ENCODE measurements at regions not wholly inside any gene's neighbourhood (a gene's known extent, or its start where the extent isn't known, plus 50 kb on each side); places are given as distances from the start of the nearest gene placed in this dataset.

DNA sequence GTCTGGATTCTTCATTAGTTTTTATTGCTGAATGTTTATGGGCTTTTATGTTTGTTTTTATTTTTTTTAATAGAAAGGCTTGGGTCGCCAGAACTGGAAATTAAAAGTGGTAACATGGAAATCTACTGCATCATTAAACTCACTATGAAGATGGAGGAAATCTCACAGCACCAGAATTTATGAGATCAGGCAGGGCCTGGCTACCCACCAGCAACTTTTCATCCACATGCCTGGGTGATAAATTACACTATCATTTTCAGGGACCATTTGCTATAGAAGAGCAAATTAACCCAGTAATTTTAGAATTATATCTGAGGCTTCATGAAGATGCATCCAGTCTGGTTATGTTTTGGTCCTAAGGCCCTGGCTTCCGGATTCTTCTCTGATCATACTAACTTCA lies 57.8 kb upstream of the PLCB4 start:
- H3K27me3 Mint-ChIP-seq (ENCODE audit: low read depth) = no peaks in the 10 kb centered on the region
- POLR2A ChIA-PET = no interaction called here

More for the DNA sequence above, 57.8 kb upstream of the PLCB4 start:
- Mint-ChIP-seq H3K4me1 (peaks cover 17% of the 10 kb centered on the region), H3K9me3 (peaks cover 10% of the 10 kb centered on the region), H3K36me3 (peaks cover 3% of the 10 kb centered on the region), H3K27ac (no peak overlapping the region), H3K4me3 (no peak overlapping the region)
- TF ChIP-seq, protein P1, sequence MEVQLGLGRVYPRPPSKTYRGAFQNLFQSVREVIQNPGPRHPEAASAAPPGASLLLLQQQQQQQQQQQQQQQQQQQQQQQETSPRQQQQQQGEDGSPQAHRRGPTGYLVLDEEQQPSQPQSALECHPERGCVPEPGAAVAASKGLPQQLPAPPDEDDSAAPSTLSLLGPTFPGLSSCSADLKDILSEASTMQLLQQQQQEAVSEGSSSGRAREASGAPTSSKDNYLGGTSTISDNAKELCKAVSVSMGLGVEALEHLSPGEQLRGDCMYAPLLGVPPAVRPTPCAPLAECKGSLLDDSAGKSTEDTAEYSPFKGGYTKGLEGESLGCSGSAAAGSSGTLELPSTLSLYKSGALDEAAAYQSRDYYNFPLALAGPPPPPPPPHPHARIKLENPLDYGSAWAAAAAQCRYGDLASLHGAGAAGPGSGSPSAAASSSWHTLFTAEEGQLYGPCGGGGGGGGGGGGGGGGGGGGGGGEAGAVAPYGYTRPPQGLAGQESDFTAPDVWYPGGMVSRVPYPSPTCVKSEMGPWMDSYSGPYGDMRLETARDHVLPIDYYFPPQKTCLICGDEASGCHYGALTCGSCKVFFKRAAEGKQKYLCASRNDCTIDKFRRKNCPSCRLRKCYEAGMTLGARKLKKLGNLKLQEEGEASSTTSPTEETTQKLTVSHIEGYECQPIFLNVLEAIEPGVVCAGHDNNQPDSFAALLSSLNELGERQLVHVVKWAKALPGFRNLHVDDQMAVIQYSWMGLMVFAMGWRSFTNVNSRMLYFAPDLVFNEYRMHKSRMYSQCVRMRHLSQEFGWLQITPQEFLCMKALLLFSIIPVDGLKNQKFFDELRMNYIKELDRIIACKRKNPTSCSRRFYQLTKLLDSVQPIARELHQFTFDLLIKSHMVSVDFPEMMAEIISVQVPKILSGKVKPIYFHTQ (CRISPR knock-in tag; IDR thresholded peaks at IDR 0.05) = no peak
- TF ChIP-seq, protein P2, sequence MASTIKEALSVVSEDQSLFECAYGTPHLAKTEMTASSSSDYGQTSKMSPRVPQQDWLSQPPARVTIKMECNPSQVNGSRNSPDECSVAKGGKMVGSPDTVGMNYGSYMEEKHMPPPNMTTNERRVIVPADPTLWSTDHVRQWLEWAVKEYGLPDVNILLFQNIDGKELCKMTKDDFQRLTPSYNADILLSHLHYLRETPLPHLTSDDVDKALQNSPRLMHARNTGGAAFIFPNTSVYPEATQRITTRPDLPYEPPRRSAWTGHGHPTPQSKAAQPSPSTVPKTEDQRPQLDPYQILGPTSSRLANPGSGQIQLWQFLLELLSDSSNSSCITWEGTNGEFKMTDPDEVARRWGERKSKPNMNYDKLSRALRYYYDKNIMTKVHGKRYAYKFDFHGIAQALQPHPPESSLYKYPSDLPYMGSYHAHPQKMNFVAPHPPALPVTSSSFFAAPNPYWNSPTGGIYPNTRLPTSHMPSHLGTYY (CRISPR knock-in tag; IDR thresholded peaks at IDR 0.05) = no peak
- TF ChIP-seq ZNF232 (CRISPR knock-in tag; IDR thresholded peaks at IDR 0.05) = no peak
- no peak for TF ChIP-seq JUN (CRISPR knock-in tag; IDR thresholded peaks at IDR 0.05)
- no peak for TF ChIP-seq ZNF219 (CRISPR knock-in tag; IDR thresholded peaks at IDR 0.05; ENCODE audit: borderline replicate concordance)
- no peak for TF ChIP-seq CREB1 (CRISPR knock-in tag; IDR thresholded peaks at IDR 0.05)
- TF ChIP-seq, protein P3, sequence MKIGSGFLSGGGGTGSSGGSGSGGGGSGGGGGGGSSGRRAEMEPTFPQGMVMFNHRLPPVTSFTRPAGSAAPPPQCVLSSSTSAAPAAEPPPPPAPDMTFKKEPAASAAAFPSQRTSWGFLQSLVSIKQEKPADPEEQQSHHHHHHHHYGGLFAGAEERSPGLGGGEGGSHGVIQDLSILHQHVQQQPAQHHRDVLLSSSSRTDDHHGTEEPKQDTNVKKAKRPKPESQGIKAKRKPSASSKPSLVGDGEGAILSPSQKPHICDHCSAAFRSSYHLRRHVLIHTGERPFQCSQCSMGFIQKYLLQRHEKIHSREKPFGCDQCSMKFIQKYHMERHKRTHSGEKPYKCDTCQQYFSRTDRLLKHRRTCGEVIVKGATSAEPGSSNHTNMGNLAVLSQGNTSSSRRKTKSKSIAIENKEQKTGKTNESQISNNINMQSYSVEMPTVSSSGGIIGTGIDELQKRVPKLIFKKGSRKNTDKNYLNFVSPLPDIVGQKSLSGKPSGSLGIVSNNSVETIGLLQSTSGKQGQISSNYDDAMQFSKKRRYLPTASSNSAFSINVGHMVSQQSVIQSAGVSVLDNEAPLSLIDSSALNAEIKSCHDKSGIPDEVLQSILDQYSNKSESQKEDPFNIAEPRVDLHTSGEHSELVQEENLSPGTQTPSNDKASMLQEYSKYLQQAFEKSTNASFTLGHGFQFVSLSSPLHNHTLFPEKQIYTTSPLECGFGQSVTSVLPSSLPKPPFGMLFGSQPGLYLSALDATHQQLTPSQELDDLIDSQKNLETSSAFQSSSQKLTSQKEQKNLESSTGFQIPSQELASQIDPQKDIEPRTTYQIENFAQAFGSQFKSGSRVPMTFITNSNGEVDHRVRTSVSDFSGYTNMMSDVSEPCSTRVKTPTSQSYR (CRISPR knock-in tag; IDR thresholded peaks at IDR 0.05) = no peak
- TF ChIP-seq RORB (CRISPR knock-in tag; IDR thresholded peaks at IDR 0.05) = no peak
- no peak for TF ChIP-seq MYBL2 (CRISPR knock-in tag; IDR thresholded peaks at IDR 0.05)
- TF ChIP-seq, protein P4, sequence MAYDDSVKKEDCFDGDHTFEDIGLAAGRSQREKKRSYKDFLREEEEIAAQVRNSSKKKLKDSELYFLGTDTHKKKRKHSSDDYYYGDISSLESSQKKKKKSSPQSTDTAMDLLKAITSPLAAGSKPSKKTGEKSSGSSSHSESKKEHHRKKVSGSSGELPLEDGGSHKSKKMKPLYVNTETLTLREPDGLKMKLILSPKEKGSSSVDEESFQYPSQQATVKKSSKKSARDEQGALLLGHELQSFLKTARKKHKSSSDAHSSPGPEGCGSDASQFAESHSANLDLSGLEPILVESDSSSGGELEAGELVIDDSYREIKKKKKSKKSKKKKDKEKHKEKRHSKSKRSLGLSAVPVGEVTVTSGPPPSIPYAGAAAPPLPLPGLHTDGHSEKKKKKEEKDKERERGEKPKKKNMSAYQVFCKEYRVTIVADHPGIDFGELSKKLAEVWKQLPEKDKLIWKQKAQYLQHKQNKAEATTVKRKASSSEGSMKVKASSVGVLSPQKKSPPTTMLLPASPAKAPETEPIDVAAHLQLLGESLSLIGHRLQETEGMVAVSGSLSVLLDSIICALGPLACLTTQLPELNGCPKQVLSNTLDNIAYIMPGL (CRISPR knock-in tag; IDR thresholded peaks at IDR 0.05) = no peak
- no peak for TF ChIP-seq PRRX2 (CRISPR knock-in tag; IDR thresholded peaks at IDR 0.05)
- TF ChIP-seq, protein P5, sequence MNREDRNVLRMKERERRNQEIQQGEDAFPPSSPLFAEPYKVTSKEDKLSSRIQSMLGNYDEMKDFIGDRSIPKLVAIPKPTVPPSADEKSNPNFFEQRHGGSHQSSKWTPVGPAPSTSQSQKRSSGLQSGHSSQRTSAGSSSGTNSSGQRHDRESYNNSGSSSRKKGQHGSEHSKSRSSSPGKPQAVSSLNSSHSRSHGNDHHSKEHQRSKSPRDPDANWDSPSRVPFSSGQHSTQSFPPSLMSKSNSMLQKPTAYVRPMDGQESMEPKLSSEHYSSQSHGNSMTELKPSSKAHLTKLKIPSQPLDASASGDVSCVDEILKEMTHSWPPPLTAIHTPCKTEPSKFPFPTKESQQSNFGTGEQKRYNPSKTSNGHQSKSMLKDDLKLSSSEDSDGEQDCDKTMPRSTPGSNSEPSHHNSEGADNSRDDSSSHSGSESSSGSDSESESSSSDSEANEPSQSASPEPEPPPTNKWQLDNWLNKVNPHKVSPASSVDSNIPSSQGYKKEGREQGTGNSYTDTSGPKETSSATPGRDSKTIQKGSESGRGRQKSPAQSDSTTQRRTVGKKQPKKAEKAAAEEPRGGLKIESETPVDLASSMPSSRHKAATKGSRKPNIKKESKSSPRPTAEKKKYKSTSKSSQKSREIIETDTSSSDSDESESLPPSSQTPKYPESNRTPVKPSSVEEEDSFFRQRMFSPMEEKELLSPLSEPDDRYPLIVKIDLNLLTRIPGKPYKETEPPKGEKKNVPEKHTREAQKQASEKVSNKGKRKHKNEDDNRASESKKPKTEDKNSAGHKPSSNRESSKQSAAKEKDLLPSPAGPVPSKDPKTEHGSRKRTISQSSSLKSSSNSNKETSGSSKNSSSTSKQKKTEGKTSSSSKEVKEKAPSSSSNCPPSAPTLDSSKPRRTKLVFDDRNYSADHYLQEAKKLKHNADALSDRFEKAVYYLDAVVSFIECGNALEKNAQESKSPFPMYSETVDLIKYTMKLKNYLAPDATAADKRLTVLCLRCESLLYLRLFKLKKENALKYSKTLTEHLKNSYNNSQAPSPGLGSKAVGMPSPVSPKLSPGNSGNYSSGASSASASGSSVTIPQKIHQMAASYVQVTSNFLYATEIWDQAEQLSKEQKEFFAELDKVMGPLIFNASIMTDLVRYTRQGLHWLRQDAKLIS (CRISPR knock-in tag; IDR thresholded peaks at IDR 0.05; ENCODE audit: borderline replicate concordance) = no peak
- no peak for TF ChIP-seq TP53 (CRISPR knock-in tag; IDR thresholded peaks at IDR 0.05)
- TF ChIP-seq EMX1 (CRISPR knock-in tag; IDR thresholded peaks at IDR 0.05) = no peak
- no peak for TF ChIP-seq FOXJ3 (CRISPR knock-in tag; IDR thresholded peaks at IDR 0.05; ENCODE audit: borderline replicate concordance)
- TF ChIP-seq, protein P6, sequence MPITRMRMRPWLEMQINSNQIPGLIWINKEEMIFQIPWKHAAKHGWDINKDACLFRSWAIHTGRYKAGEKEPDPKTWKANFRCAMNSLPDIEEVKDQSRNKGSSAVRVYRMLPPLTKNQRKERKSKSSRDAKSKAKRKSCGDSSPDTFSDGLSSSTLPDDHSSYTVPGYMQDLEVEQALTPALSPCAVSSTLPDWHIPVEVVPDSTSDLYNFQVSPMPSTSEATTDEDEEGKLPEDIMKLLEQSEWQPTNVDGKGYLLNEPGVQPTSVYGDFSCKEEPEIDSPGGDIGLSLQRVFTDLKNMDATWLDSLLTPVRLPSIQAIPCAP (CRISPR knock-in tag; IDR thresholded peaks at IDR 0.05) = no peak
- TF ChIP-seq NFATC4 (CRISPR knock-in tag; IDR thresholded peaks at IDR 0.05) = no peak
- CTCF ChIA-PET = no interaction called here
- no peak for DNase-seq (ENCODE audit: low spot score)
- no peak for ATAC-seq

Data from WTC11 (cell line).